IPS-18a (cell line): ENCODE measurements at regions not wholly inside any gene's neighbourhood (a gene's known extent, or its start where the extent isn't known, plus 50 kb on each side); places are given as distances from the start of the nearest gene placed in this dataset.

ENCODE experiments used
- H3K27ac ChIP-seq: one replicate; pipeline ENCODE4 v1.5.1; 2013; ENCODE audit warnings: low read length
- H3K27me3 ChIP-seq: one replicate; pipeline ENCODE4 v1.6.1; 2013; ENCODE audit warnings: mild to moderate bottlenecking, low read length; ENCODE audit not compliant: control insufficient read depth, insufficient read depth
- H3K36me3 ChIP-seq: one replicate; pipeline ENCODE4 v1.6.1; 2013; ENCODE audit warnings: low read depth, low read length; ENCODE audit not compliant: control insufficient read depth
- H3K4me1 ChIP-seq: one replicate; pipeline ENCODE4 v1.6.1; 2013; ENCODE audit warnings: low read depth, low read length; ENCODE audit not compliant: control insufficient read depth
- H3K4me3 ChIP-seq: one replicate; pipeline ENCODE4 v1.5.1; 2013; ENCODE audit warnings: low read length
- H3K9ac ChIP-seq: one replicate; pipeline ENCODE4 v1.6.1; 2013; ENCODE audit warnings: mild to moderate bottlenecking, low read length, moderate library complexity
- H3K9me3 ChIP-seq: one replicate; pipeline ENCODE4 v1.6.1; 2013; ENCODE audit warnings: low read depth, low read length; ENCODE audit not compliant: control insufficient read depth

- Histone ChIP-seq H3K9me3 (no peaks in the 10 kb centered on the region), H3K27me3 (no peaks in the 10 kb centered on the region), H3K4me1 (no peaks in the 10 kb centered on the region), H3K4me3 (no peak overlapping the region), H3K27ac (no peak overlapping the region), H3K9ac (no peak overlapping the region), H3K36me3 (no peaks in the 10 kb centered on the region)
Observed at GRCh38 chr13:61156753-61157152, 258.9 kb downstream of the PCDH20 start.

GRCh38 chr13:61151062-61151461 lies 264.6 kb downstream of the PCDH20 start:
- no peak overlapping the region for H3K9ac ChIP-seq
- no peaks in the 10 kb centered on the region for H3K4me1 ChIP-seq
- no peaks in the 10 kb centered on the region for H3K9me3 ChIP-seq
- no peaks in the 10 kb centered on the region for H3K36me3 ChIP-seq
- no peak overlapping the region for H3K27ac ChIP-seq
- no peak overlapping the region for H3K4me3 ChIP-seq
- no peaks in the 10 kb centered on the region for H3K27me3 ChIP-seq

GRCh38 chr13:61149331-61149730 lies 266.3 kb downstream of the PCDH20 start:
- Histone ChIP-seq H3K27ac (no peak overlapping the region), H3K36me3 (no peaks in the 10 kb centered on the region), H3K4me3 (no peak overlapping the region), H3K9me3 (no peaks in the 10 kb centered on the region), H3K9ac (no peak overlapping the region), H3K4me1 (no peaks in the 10 kb centered on the region), H3K27me3 (no peaks in the 10 kb centered on the region)

- no peaks in the 10 kb centered on the region for H3K36me3 ChIP-seq
Observed at GRCh38 chr13:61148691-61149315, 266.8 kb downstream of the PCDH20 start.

GRCh38 chr13:61148211-61148610 lies 267.4 kb downstream of the PCDH20 start:
- H3K27ac ChIP-seq, result no peak overlapping the region
- no peaks in the 10 kb centered on the region for H3K9me3 ChIP-seq
- H3K36me3 ChIP-seq, result no peaks in the 10 kb centered on the region
- no peak overlapping the region for H3K4me3 ChIP-seq
- no peak overlapping the region for H3K9ac ChIP-seq
- H3K27me3 ChIP-seq, result no peaks in the 10 kb centered on the region
- H3K4me1 ChIP-seq, result no peaks in the 10 kb centered on the region

More at GRCh38 chr13:61148691-61149315, 266.8 kb downstream of the PCDH20 start:
- Histone ChIP-seq H3K27ac (no peak overlapping the region), H3K27me3 (no peaks in the 10 kb centered on the region), H3K4me3 (no peak overlapping the region), H3K9ac (no peak overlapping the region), H3K9me3 (no peaks in the 10 kb centered on the region), H3K4me1 (no peaks in the 10 kb centered on the region)

GRCh38 chr13:61146571-61146970 lies 269.1 kb downstream of the PCDH20 start:
- Histone ChIP-seq H3K4me3 (no peak overlapping the region), H3K9me3 (no peaks in the 10 kb centered on the region), H3K9ac (no peak overlapping the region), H3K27ac (no peak overlapping the region), H3K4me1 (no peaks in the 10 kb centered on the region), H3K27me3 (no peaks in the 10 kb centered on the region), H3K36me3 (no peaks in the 10 kb centered on the region)

- H3K27ac ChIP-seq, result no peak overlapping the region
- H3K9me3 ChIP-seq, result no peaks in the 10 kb centered on the region
- H3K36me3 ChIP-seq, result no peaks in the 10 kb centered on the region
- no peaks in the 10 kb centered on the region for H3K4me1 ChIP-seq
- no peak overlapping the region for H3K4me3 ChIP-seq
- H3K27me3 ChIP-seq, result no peaks in the 10 kb centered on the region
- H3K9ac ChIP-seq, result no peak overlapping the region
Observed at GRCh38 chr13:61146158-61146557, 269.5 kb downstream of the PCDH20 start.

- no peak overlapping the region for H3K27ac ChIP-seq
- H3K4me1 ChIP-seq, result no peaks in the 10 kb centered on the region
- H3K9me3 ChIP-seq, result no peaks in the 10 kb centered on the region
- H3K27me3 ChIP-seq, result no peaks in the 10 kb centered on the region
- no peak overlapping the region for H3K4me3 ChIP-seq
- no peak overlapping the region for H3K9ac ChIP-seq
- H3K36me3 ChIP-seq, result no peaks in the 10 kb centered on the region
Observed at GRCh38 chr13:61144834-61145593, 270.6 kb downstream of the PCDH20 start.

- Histone ChIP-seq H3K27me3 (no peaks in the 10 kb centered on the region), H3K27ac (no peak overlapping the region), H3K4me3 (no peak overlapping the region), H3K36me3 (no peaks in the 10 kb centered on the region), H3K4me1 (no peaks in the 10 kb centered on the region), H3K9ac (no peak overlapping the region), H3K9me3 (no peaks in the 10 kb centered on the region)
Observed at GRCh38 chr13:61144301-61144700, 271.3 kb downstream of the PCDH20 start.

- no peaks in the 10 kb centered on the region for H3K27me3 ChIP-seq
- H3K9ac ChIP-seq, result no peak overlapping the region
- H3K36me3 ChIP-seq, result no peaks in the 10 kb centered on the region
- no peaks in the 10 kb centered on the region for H3K9me3 ChIP-seq
- no peak overlapping the region for H3K27ac ChIP-seq
- H3K4me1 ChIP-seq, result no peaks in the 10 kb centered on the region
- H3K4me3 ChIP-seq, result no peak overlapping the region
Observed at GRCh38 chr13:61142506-61142905, 273.1 kb downstream of the PCDH20 start.

- Histone ChIP-seq H3K27ac (no peak overlapping the region), H3K27me3 (no peaks in the 10 kb centered on the region), H3K36me3 (no peaks in the 10 kb centered on the region), H3K9ac (no peak overlapping the region), H3K4me1 (no peaks in the 10 kb centered on the region), H3K4me3 (no peak overlapping the region), H3K9me3 (no peaks in the 10 kb centered on the region)
Observed at GRCh38 chr13:61138857-61139256, 276.8 kb downstream of the PCDH20 start.

- Histone ChIP-seq H3K27me3 (no peaks in the 10 kb centered on the region), H3K9ac (no peak overlapping the region), H3K9me3 (no peaks in the 10 kb centered on the region), H3K4me3 (no peak overlapping the region), H3K4me1 (no peaks in the 10 kb centered on the region), H3K27ac (no peak overlapping the region), H3K36me3 (no peaks in the 10 kb centered on the region)
Observed at GRCh38 chr13:61136515-61136914, 279.1 kb downstream of the PCDH20 start.
